GM19324 (cell line): ENCODE measurements at regions not wholly inside any gene's neighbourhood (a gene's known extent, or its start where the extent isn't known, plus 50 kb on each side); places are given as distances from the start of the nearest gene placed in this dataset.

Experiments used
- ATAC-seq: cut with Tn5 transposase; IDR thresholded peaks from one replicate; pipeline ENCODE4 v1.9.1; 2021; ENCODE audit warnings: mild to moderate bottlenecking, moderate library complexity; ENCODE audit not compliant: unreplicated experiment, low FRiP score

DNA sequence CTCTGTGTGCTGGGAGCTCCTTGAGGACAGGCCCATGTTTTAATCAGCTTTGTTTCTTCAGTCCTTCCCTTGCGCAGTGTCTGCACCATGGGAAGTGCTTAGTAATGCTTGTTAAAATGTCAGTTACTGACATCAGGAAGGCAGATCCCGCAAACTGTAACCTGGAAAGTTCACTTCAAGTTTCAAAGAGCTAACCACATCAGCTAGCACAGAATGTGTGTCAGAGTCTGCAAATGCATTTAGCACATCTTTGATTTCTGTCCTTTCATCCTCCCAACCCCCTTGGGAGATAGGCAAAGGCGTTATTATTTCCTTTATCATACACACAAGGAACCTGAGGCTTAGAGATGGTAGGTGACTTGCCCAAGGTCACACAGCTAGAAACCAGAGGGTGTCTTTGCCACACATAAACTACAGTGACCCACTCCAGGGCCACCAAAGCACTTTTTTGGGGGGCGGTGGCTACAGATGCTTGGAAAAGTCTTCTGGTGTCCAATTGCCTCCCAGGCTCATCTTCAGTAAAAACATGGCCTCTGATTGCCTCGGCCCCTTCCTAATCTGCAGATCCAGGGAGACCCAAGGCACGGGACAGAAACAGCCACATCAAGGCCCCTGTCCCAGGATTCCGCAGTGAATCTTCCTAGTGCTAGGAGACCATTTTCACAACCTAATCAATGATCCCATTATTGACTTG lies 116.2 kb upstream of the GPR26 start:
- no peak for ATAC-seq

DNA sequence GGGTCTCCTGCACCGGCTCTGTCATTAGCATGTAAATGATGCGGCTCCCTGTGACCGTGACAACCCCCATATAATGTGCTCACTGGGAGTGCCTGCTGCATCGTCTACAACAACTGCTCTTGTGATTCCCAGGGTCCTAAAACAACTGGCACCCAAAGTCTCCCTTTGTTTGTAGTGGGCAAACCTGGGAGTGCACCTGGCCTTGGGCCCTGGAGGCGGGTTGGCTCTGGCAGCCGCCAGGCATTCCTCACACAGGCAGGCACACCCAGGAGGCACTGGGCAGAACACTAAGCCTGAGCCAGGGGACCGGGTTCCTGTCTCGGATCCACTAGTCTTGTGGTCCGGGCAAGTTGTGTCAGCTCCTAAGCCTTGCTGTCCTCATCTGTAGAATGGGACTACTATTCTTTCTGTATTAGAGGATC lies 115.5 kb upstream of the GPR26 start:
- no peak for ATAC-seq

DNA sequence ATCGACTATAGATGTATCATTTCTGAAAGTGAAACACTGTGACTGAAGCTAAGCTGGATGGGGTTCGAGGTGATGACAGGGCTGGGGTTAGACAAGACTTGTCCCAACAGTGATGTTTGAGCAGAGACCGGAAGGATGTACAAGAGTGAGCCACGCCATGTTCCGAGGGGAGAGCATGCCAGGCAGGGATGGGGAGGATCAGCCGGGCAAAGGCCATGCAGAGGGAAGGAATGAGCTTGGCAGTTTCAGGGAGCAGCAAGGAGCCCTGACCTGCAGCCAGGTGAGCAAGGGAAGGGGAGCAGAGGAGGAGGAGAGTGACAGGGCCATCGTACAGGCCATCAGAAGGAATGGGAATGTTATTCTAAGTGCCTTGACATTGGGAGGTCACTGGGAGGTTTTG lies 114.9 kb upstream of the GPR26 start:
- no peak for ATAC-seq

DNA sequence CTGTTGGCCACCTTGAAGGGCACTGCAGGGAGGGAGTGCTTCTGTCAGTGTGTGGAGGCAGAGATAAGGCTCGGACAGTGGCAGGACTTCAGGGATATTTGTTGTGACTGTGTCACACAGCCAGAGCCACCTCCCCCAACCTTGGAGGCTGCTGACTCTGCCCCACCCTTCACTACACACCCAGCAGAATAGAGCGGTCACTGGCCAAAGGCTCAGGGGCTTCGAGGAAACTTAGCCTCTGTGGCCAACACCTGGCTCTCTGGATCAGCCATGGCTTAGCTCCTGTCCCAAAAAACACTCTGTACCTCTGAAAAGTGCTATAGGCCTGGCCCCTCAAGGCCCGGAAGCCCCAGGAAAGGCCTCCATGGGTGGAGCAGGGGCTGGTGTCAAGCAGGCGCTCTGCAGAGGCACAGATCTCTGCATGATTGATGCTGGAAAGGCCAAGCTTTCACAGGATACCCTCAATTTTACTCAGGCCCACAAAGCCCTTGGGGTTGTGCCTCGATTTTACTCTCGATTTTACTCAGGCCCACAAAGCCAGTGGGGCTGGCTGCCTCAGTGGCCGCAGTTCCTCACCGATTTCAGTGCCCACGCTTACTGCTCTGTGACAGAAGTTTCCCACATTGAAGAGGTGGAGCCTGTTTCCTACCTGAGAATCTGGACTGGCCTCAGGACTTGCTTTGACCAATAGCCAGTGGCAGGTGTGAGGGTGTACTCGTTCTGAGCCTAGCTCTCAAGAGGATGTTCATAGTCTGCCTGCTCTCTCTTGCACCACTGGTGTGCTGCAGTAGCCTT lies 113.2 kb upstream of the GPR26 start:
- no peak for ATAC-seq

DNA sequence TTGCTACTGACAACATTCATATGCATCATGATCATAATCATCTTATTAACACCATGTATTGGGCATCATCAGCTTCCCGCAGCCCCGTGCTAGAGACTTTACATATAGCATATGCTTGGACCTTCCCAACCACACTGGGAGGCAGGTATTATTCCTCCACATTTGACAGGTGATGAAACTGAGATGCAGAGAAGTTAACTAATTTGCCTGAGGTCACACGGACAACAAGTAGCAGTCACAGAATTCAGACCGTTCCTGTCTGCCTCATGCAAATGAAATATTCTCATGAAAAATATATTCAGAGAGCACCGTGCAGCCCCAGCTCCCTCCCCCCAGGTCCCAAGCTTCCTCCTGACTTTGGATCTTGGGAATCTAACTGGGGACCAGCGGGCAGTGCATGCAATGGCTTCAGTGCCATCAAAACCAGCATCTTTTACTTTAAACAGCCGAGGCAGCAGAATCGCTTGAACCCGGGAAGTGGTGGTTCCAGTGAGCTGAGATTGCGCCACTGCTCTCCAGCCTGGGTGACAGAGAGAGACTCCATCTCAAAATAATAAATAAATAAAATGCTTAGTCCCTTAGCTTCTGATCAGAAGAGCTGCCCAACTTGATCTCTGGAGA lies 112.2 kb upstream of the GPR26 start:
- peak; percentile 35 for ATAC-seq

DNA sequence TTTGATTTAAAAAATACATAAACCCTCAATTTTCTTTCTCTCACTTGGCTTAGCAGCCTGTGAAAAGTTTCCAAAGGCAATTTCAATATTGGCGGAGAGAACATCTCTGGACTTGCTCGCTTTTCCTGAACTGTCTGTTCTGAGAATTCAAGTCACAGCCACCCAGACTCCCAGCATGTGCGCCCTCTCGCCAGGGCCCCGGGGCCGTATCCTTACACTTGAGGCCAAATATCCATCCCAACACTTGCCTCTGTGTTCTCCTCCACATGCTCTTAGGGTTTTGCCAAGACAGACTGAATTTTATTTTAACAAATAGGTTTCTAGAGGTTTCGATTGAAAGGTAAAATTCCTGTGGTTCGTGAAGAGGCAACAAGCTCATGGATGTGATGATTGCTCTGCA lies 111.5 kb upstream of the GPR26 start:
- no peak for ATAC-seq

DNA sequence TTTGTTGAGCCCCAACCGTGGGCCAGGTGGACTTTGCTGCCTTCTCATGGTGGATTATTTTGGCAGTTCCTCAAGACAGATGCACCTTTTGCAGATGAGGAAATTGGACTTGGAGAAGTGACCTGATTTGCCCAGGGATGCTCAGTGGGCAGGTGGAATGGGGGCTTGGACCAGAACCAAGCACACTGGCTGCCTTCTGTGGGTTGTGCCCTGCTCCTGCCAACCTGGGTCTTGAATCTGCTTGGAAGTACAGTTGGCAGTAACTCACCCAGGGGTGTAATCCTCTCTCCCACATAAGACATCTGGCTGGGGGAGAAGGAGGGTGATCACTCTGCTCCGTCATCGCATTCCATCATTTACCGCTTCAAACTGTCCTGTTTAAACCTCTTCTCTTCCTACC lies 110.5 kb upstream of the GPR26 start:
- ATAC-seq, result no peak

DNA sequence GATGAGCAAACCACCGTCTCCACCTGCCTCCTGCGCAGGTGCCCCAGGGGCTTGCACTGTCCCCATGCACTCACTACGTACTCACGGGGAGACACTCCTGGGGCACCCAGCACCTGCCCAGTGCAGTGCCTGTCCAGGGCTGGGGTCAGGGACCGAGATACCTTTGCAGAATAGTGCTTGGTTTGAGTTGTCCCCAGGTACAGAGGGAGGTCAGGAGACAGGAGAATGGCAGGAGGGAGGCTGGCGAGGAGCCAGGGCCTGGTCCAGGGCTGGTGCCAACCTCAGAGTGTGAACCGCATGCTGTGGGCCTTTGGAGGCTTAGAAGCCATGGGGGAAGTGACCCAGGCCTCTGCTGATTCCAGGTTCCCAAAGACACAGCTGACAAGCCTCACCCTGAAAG lies 110.1 kb upstream of the GPR26 start:
- ATAC-seq, result no peak

DNA sequence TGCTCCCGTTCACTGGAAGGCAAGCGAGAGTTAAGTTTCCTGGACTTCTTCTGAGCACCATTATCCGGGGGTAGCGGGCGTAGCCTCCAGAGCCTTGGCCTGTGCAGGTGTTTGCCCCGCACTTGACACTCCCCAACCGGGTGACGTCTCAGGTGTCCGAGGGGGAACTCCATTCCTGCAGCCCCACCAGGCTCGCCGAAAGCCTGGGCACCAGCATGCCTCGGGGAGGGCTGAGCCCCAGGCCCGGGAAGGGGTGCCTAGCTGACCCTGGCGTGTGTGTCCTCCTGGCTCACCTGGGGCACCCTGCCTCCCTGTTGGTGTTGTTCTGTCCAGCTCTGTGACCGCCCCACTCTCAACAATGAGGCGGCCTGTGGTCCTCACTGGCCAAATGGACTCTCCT lies 109.4 kb upstream of the GPR26 start:
- no peak for ATAC-seq

DNA sequence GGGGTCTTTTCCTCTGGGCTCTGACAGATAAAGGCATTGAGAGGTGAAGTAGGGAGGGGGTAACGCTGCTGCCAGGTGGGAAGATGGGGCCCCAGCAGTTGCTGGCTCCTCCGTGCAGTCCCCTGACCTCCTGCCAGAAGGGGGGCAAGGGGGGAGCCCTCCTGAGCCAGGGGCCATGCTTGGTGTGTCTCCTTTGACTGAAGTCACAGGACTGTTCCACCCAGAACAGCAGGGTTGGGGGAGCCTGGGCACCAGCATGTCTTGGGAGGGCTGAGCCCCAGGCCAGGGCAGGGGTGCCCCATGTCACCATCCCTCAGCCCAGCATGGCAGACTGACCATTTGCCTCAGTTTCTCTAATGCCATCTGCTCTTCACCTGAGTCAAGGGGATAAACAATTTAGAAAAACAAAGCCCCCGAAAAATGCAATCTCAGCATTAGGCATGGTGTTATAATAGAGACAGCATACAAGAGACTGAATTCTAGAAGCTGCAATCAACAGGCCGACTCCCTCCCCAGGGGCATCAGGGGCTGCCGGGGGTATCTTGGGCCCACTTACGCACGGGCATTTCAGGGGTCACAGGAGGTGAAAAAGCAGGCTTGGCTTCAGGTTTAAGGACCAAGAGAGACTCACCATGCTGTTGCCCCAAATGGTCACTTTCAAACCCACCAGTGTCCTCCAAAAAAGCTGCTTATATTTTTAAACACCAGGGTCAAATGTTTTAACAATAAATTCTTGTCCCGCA lies 108.6 kb upstream of the GPR26 start:
- no peak for ATAC-seq

DNA sequence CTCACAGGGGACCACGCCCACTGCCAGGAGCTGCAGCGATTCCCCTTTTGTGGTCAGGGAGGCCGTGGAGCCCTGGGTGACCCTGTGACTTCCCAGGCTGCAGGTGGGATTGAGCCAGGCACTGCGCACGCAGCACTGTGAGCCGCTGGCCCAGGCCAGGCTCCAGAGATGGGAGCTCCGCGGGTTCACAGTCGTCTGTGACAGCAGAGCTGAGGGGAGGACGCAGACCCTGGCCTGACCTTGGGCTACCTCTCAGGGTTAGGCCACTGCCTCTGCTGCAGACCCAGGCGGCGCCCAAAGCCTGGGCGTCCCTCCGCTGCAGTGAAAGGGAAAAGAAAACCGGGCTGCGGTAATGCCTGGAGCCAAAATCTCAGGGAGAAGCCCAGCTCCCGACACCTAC lies 107.5 kb upstream of the GPR26 start:
- no peak for ATAC-seq

DNA sequence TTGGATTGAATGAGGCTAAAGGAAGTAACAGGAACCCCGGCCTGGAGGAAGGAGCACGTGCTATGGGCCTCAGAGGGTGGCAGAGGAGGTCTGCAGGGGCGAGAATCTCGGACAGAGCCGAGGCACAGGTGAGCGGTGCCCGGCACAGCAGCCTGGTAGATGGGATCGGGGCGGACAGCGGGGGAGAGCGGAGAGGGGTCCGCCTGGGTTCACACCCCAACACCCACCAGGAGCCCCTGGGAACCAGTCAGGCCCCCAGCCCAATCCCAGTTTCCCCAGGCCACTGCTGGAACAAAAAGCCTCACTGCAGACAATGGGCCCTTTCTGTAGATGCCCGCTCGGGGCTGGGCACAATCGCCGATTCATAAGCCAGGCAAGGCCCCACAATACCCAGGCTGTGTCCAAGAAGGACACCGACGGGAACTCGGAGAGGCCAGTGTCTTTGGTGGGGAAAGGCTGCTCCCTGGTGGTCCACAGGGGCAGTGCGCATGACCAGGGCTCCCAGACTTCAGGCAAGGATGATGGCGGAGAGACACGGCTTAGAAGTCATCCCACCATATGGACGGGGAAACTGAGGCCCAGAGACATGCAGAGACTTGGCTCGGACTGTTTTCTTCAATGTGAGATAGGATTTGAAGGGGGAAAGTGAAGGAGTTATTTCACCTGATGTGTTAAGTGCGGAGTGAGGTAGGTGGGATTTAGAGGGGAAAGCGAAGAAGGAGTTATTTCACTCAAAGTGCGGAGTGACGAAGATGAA lies 106.9 kb upstream of the GPR26 start:
- no peak for ATAC-seq

DNA sequence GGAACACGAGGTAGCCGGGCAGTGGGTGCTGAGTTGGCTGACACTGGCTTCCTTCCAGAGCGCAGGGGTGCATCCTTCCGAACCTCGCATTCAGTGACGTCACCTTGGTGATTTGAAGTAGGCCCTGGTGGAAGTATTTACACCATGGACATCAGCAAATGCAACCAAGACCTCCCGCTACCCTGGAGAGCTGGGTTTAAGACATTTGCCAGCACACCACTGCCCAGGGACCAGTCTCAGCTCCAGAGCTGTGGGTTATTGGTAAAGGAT lies 106.4 kb upstream of the GPR26 start:
- ATAC-seq, result no peak

DNA sequence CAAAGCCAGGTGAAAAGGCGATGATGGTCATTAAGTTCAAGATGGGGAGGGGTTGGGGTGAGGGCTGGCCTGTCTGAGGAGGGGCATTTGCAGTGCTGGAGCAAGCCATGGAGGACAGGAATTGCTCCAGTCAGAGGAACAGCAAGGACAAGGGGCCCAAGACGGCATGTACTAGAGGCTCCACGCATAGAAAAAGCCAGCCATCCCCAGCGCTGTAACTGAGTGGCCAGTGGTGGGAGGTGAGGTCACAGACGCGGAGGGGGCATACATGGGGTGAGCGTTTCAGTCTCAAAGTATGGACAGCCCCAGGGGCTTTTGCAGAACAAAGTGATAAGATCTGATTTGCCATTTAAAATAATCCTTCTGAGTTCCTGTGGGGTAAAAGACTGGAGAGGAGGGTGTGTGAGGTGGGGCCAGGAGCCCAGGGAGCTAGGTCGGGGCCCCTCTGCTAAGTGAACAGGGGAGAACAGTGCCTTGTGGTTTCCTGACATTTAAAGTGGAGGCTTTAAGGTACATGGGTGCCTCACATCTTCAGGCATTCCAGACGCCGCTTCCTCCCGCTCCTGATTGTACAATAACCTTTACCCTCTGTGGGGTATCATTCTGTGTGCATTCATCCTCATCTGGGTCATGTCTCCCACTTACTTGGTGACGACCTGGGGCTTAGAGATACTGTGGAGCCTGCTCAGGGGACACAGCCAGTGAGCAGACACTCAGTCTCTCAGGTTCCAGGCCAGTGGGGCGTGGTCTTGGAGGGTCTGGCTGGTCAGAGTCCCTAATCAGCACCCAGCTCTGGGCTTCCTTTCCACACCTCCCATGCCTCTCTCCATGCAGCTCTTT lies 105.6 kb upstream of the GPR26 start:
- ATAC-seq, result no peak

DNA sequence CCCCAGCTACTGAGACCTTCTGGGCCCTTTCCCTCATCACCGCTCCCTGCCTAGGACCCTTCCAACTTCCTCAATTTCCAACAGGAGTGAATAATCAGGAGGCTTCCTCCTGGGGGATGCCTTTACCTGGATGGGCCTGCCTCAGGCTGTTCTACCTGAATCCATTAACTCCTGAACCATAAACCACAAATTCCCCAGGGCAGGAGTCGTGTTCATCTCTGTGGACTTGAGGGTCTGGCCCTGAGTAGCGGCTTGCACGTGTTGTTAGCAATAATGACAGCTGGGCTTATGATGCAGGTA lies 105.1 kb upstream of the GPR26 start:
- no peak for ATAC-seq

DNA sequence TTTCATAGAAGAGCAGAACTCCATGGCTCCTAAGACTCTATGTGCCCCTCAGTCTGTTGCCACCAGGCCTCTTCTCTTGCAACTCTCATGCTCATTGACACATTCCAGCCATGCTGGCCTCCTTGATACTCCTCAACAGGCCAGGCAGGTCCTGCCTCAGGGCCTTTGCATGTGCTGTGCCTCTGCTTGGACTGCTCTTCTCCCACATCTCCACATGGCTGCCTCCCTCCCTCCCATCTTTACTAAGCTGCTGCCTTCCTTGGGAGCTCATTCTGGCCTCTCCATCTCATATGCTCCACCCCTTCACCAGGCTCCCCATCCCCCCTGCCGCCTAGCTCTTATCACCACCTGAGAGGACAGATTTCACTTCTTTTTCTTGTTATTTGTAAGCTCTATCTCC lies 103.8 kb upstream of the GPR26 start:
- no peak for ATAC-seq

DNA sequence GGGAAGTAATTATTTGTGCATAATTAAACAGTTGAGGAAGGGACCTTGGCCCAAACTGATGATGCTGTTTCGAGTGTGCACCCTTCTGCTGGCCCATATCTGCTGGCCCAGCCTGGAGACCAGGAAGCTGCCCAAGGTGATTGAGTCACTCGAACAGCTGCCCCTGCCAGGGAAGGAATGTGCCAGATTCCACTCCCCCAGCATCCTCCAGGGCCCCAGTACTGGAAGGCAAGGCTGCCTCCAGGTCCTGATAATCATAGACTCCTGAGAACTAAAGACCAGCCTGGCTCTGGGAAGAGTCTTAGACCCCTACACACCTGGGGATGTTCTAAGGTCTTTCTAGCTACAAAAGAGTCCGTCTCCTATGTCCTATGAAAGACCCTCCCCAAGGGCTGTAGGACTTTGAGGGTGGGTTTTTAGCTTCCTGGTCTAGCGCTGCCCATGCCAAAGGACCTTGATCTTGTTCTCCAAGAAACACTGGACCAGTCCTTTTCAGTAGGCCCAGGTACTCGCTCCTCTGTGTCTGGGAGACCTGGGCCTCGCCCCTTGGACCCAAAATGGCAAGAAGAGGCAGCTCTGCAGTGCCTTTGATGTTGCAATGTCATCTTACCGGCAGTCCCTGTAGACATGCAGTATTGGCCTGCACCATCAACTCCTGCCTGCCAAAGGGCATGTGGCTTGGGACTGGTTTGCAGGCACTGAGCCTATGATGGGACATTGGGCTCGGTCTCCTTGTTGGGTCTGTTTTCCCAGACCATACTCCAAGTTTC lies 103.2 kb upstream of the GPR26 start:
- no peak for ATAC-seq

DNA sequence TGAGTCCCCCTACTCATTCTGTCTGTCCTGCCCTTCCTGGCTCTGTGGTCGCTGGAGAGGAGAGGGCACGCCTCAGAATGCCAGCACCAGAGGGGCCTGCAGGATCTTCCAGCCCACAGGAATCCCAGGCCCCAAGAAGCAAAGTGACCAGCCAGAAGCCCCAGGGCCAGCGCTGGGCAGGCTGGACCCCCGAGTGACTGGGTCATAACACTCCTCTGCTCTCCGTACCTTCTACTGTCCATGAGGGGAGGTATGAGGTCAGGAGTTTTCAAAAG lies 102.6 kb upstream of the GPR26 start:
- ATAC-seq, result no peak

DNA sequence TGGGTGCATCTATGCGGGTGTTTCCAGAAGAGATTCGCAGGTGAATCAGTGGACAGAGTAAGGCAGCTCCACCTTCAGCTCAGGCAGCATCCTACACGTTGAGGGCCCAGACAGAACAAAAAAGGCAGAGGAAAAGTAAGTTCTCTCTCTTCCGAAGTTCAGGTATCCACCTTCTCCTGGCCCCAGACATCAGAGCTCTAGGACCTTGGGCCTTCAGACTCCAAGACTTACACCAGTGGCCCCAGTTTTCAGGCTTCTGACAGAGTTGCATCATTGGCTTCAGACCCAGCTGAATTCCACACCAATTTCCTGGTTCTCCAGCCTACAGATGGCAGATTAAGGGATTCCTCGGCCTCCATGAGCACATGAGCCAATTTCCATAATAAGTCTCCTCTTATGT lies 102.2 kb upstream of the GPR26 start:
- no peak for ATAC-seq

DNA sequence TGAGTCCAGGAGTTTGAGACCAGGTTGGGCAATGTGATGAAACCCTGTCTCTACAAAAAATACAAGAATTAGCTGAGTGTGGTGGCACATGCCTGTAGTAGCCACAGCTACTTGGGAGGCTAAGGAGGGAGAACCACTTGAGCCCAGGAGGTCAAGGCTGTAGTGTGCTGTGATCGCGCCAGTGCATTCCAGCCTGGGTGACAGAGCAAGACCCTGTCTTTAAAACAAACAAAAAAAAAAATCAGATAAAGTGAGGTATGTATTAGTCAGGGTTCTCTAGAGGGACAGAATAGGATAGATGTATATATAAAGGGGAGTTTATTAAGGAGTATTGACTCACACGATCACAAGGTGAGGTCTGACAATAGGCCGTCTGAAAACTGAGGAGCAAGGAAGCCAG lies 101.5 kb upstream of the GPR26 start:
- no peak for ATAC-seq
